NCI-H82 treated with DMSO at 0.1 percent for 48 hours (cell line): ENCODE measurements at regions not wholly inside any gene's neighbourhood (a gene's known extent, or its start where the extent isn't known, plus 50 kb on each side); places are given as distances from the start of the nearest gene placed in this dataset.
"Not testable (repeated sequence)": the region's sequence is repeated elsewhere in the genome, so short reads cannot be mapped to it uniquely, and the experiment has no call there.

Source experiments
- DNase-seq: peaks from one replicate; lab custom pipeline; 2025; ENCODE audit not compliant: unreplicated experiment; lab: John Stamatoyannopoulos, UW

DNA sequence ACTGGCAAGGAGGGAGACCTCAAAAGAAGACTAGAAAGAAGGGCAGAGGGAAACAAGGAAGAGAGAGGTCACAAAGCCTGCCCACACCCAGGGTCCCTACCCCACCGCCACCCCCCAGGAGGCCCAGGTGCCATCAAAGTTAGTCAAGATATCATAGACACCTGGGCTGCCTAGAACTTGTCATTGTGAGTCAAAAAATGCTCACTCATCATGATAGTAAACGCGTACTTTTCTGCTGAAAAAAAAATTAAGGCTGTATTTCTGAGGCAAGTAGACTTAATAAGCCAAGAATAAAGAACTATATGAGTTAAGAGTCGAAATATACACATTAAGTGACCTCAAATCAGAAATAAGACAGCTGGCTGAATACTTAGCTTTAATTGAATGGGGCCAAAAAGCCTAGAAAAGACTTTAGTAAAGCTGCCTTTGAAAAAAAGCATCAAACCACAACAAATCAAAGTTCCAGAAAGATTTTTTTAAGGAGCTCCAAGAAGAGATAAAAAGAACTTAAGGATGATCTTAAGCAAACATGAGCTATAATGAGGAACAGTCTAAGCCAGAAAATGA lies 415.5 kb upstream of the PPP2R3A start:
- DNase-seq: no peak

DNA sequence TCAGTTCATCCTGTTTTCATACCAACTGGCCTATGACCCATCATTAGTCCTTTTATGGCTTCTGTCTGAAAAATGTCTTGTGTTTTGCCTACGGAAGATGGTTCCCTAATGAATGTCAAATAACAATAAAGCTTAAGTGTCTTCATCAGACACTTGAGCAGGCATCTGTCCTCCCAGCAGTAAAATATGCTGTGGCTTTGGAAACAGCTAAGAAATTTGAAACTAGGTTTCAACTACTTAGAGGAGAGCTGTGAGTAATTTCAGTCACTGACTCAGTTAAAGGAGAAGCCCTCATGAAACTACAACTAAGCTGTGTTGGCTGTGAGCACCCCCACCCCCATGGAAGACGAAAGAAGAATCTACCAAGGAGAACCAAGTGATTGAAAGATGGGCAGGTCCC lies 409.4 kb upstream of the PPP2R3A start:
- no peak for DNase-seq

DNA sequence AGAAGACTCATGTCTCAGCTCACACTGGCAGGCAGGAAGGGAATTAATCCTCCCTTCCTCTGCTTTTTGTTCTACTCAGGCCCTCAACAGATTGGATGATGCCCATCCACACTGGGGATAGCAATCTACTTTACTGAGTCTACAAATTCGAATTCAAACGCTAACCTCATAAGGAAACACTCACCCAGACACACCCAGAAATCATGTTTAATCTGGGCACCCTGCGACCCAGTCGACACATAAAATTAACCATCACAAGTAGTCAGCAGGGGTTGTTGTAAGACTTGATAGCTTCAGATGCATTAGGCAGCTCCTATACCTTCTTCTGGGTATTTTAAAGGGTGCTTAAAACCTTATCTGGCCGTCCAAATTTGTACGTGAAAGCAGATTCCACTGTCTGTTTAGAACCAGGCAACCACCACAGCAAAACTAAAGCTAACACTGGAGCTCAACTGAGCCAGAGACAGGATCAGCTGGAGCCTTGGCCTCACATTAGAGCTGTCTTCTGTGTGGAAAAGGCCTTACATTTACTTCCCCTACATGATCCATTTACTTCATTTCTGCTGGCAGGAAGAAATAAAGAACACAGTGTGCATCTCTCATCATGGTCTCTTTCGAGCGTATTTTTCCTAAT lies 407.3 kb upstream of the PPP2R3A start:
- no peak for DNase-seq

DNA sequence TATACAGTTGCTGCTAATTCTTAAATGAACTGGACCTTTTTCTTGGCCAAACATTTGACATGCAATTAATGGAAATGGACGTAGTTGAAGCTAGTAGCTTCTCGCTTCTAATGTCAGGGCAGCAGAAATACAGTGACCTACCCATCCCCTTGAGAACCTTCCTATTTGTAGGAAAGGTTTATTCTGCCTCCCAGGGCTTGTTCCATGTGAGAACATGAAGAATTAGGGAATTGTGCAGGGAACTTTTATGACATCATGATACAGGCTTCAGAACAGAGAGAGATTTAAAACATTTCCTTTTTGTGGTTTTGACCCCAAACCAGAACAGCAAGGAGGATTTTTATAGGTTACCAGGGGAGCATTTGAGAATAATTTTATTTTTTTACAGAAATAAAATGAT lies 406.6 kb upstream of the PPP2R3A start:
- no peak for DNase-seq

DNA sequence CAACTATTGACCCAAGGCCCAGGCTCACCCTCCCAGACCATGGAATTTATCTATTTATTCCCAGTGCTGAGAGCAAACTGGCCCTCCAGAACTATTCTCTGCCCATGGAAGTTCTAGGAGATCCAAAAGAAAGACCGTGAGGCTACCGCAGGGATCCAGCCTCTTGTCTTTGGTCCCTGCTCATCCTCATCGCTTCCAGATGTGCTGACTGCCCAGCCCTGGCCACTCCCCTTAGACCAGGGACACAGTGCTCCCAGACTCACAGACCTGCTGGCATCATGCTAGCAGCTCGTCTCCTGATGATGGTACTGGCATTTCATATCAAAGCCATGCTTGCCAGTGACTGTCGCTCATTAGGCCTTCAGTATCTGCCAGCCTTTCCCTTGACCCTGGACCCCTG lies 405.7 kb upstream of the PPP2R3A start:
- no peak for DNase-seq

DNA sequence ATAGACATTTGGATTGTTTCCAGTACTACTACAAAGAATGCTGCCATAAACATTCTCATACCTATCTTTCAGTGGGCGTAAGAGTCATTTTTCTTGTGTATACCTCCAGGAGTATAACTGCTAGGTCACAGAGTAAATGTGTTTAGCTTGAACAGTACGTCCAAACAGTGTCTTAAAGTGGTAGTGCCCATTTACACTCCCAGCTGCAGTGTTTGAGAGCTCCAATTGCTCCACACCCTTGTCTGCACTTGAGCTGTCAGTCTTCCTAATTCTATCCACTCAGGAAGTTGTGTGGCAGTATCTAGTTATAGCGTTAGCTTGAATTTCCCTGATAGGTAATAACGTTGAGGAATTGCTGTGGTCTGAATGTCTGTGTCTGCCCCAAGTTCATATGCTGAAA lies 404.7 kb upstream of the PPP2R3A start:
- DNase-seq: no peak

DNA sequence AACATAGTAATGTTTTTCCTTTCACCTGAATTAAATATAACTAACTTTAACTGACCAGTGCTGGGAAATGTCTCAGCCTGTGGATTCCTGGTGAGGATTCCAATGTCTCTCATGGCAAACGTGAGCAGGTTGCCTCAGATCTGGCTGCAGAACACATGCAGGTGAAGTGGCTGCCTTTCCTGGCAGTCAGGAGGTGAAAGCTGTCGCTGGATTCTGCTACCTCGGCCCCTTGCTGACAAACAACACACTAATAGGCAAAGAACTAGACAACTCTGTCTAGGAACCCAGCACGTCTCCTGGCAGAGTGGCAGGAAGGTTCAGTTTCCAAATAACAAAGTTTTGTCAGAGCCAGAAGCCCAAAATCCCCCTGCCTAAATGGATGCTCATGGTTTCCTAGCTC lies 400.8 kb upstream of the PPP2R3A start:
- DNase-seq: no peak

DNA sequence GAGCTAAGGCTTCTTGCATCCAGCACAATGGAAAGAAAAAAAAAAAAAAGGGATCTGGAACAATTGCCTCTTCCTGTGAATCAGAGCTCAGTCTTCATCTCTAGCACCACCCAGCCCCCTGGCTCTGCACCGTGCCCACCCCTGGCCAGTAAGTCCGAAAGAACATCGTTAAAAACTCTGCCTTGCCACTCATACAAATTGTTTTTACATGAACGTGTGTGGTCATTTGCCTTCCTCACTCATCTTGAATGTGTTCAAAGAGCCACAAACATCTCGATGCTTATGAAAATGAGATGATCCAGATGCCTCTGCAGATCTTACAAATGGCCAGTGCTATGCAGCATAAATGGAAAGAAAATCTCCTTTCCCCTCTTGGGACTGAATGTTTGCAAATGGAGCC lies 400.0 kb upstream of the PPP2R3A start:
- DNase-seq: no peak

DNA sequence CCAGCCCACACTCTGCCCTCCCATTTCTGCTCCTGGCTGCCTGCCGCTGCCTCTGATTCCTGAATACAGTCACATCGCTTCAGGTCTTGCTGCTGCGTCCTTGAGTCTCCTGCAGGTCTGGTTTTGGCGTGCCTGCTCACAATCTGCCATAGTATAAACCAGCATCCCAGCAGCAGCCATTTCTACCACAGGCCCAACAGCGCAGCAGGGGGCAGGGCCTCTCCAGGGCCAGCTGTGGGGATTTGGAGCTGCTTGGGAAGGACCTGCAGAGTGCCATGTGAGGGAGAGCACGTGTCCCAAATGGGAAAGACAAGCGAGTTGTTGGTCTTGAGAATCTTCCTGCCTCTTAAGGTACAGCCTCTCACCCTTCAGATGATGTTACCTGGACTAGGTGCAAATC lies 398.3 kb upstream of the PPP2R3A start:
- DNase-seq: no peak

DNA sequence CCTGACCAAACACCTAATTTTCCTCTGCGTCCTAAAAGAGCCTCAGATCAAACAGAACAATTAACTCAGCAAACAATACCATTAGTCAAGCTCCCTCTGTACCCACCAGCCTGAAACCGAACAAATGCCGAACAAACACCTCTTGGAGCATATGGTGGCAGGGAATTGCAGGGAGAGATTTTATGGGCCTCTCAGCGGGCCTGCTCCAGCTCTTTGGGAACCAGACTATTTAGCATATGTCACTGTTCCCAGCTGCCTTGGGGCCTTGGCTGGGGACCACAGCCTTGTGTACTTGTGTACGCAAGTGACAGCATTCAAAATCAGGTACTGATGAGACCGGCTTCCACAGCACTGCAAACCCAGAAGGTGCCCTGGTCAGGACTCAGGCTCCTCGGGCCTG lies 388.8 kb upstream of the PPP2R3A start:
- DNase-seq: no peak

DNA sequence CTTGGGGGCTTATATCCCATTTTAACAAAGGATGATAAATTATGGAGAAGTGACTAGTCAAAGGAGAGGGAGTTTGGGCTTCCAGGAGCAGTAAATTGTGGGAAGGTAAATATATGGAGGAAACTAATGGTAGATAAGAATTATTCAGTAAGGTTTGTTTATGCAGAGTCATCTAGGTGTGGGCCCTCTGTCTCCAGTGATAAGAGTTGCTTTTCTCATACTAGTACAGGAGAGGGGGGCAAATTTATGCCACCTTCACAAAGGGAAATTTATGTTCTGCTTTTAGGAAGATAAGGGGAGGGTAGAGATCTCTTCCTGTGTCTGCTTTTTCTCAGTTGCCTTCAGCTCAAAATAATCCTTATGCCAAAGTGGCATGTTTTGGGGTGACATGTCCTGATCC lies 383.7 kb upstream of the PPP2R3A start:
- no peak for DNase-seq

DNA sequence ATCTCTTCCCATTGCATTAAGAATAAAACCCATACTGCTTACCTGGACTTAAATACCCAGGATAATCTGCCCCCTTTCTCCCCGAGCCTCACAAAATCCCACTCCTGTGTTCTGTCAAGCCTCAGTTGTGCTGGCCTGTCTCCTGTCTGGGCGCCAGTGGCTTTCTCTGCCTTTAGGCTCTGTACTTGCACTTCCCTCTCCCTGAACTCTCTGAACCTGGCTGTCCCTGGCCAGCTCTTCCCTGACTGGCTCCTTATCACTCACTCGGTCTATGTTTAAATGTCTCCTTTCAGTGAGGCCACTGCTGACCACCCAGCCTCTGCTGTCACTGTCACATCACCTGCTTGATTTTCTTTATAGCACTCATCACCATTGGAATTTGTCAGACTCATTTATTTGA lies 382.7 kb upstream of the PPP2R3A start:
- no peak for DNase-seq

DNA sequence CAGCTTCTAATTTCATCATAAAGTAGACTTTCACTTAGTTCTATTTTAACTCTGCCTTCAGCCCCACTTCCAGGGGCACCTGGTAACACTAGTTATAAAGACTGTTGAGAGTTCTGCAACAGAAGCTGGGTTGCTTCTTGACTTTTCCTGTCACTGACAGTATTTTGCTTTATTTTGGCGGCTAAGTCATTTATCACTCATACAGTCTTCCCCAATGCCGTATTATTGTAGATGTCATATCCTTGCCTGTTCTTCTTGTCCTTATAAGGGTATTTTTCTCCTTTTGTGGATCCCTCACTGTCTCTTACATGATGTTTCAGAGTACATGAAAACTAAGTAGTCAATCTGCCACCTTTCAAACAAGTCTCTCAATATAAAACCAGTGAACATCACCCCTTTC lies 369.0 kb upstream of the PPP2R3A start:
- no peak for DNase-seq

DNA sequence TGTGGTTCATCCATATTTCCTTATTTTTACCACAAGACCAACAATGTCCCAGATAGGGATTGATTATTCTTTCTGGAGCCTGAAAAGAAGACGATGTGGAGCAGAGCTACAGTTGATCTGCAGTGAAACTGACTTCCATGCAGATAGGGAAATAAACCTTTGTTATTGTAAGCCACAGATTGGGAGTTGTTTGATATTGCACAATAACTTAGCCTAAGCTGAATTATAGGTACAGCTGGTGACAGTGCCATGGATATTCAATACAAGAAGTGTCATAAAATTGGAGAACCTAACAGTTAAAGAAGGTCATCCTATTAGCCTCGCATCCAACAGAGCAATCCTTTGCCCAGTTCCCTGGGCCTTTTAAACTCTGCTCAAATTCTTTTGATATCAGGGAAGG lies 367.7 kb upstream of the PPP2R3A start:
- DNase-seq: no peak

DNA sequence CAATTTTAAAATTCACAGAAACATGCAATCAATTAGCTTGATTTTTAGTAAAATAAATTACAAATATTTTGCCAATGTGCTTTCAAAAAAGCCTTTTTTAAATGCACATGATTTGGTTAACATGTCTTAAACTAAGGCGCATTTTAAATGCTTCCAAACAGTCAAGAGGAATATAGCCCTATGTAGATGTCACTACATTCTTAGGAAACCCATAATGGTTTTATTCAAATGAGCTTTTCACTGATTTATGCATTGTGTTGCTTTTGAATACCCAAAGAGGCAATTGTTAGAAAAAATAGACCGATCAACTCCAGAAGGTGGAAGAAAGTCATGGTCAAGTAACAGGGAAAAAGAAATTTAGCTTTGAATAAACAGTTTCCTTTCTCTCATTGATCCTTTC lies 366.9 kb upstream of the PPP2R3A start:
- DNase-seq: no peak

DNA sequence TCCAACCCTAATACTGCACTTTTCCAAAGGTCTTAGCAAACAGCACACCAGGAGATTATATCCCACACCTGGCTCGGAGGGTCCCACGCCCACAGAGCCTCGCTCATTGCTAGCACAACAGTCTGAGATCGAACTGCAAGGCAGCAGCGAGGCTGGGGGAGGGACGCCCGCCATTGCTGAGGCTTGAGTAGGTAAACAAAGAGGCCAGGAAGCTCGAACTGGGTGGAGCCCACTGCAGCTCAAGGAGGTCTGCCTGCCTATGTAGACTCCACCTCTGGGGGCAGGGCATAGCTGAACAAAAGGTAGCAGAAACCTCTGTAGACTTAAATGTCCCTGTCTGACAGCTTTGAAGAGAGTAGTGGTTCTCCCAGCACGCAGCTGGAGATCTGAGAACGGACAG lies 361.0 kb upstream of the PPP2R3A start:
- DNase-seq: not testable (repeated sequence)

DNA sequence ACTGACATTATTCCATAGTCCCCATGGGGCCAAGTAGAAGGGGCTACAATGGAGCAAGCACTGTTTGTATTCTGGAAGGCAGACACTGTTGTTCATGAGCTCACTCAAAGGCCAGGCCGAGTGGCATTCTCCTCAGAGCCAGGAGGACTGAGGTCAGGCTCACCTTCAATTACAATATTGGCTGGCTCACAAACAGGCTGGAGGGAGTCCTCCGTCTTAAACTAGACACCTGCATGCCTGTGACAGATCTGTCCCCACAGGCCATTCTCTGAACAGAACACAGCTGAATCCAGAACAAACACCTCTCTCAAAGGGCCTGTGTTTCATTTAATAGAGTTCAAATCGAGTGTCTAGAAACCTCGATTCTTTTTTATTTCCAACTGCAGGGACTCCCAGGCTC lies 347.4 kb upstream of the PPP2R3A start:
- no peak for DNase-seq

DNA sequence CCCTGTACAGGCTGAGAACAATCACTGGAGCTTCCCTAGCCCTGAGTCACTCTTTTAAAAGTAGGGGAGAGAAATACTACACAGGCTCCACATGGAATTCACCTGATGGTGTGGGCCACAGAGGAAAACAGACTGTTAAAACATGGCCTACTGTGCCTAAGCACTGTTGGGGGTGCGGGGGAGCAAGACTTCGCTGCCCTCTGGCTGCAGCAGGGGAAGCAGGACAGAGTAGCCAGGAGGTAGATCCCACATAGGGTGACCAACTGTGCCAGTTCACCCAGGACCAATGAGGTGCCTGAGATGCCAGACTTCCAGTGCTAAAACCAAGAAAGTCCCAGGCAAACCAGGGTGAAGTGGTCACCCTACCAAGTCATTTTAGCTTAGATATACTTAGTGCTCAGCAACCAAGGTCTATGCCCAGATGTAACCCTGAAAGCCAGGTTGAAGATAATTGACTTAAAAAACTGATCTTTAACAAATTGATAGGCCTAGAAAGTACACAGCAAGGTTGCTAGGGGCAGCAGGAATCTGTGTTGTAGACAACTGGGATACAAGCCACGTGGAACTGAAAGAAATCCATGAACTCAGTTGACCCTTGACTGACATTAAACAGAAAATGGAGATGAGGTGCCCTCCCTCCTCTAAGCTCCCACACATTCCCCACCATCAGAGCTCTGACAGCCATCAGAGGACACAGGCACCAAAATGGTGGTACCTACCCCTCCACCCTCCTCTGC lies 344.2 kb upstream of the PPP2R3A start:
- DNase-seq: no peak

DNA sequence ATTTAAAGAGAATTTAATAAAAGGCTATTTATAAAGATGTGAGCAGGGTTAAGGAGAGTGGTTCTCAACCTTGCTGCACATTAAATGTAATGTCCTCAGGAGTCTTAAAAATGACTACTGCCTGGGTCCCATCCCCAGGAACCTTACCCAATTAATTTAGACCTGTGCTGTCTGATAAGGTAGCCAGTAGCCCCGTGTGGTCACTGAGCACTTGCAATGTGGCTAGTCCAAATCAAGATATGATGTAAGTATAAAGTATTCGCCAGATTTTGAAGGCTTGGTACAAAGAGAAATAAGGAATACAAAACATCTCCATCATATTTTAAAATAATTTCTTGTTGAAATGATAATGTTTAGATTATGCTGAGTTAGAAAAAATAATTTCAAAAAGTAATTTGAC lies 343.3 kb upstream of the PPP2R3A start:
- no peak for DNase-seq

DNA sequence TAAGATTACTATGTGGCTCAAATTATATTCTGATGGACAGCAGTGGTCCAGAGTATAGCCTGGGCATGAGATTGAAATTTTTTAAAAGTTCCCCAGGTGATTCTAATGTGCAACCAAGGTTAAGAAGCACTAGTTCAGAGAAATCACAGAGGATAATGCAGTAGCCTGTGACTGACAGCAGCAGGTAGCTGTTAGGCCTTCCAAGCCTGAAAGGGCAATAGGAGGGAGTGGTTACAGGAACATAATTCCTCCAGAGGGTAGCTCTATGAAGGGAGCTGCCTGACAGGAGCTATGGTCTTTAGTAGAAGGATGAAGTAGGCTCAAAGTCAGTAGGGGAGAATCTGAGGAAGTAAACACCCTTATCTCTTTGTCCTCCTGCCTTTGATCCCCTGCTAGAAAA lies 342.9 kb upstream of the PPP2R3A start:
- no peak for DNase-seq

DNA sequence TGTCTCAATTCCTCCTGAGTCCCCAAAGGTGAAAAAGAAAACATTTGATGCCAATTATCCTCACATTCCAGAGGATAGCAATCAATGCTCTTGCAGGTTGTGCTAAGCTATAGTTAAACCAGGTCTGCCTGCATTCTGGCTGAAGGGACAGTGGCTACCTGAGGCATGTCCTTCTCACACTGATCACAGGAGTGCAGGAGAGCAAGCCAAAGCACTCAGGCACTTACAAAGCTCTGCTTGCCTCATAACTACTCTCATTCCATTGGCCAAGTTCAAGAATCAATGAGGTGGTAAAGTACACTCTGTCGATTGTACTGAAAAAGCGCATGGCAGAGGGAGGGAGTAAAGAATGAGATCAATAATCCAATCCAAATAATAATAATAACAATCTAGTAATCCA lies 342.0 kb upstream of the PPP2R3A start:
- DNase-seq: no peak

DNA sequence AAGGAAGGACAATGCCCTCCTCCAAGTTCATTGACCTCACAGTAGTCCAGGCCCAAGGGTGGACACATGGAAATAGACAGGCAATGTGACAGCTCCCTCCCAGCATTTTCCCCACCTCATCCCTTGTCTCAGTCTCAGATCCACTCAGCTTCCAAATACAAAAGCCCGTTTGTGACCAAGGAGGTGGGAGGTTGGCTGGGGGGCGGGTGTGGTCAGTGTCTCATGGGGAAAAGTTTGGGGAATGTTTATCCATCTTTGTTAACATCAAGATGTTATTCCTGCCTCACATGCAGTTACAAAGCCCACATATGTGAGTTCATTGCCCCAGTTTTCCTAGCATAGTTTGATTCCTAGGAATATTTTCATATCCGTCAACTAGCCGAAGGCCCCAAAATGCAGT lies 338.5 kb upstream of the PPP2R3A start:
- DNase-seq: no peak
